ENCODE measurements at regions not wholly inside any gene's neighbourhood (a gene's known extent, or its start where the extent isn't known, plus 50 kb on each side); places are given as distances from the start of the nearest gene placed in this dataset.
"Not testable (repeated sequence)": the region's sequence is repeated elsewhere in the genome, so short reads cannot be mapped to it uniquely, and the experiment has no call there.

DNA sequence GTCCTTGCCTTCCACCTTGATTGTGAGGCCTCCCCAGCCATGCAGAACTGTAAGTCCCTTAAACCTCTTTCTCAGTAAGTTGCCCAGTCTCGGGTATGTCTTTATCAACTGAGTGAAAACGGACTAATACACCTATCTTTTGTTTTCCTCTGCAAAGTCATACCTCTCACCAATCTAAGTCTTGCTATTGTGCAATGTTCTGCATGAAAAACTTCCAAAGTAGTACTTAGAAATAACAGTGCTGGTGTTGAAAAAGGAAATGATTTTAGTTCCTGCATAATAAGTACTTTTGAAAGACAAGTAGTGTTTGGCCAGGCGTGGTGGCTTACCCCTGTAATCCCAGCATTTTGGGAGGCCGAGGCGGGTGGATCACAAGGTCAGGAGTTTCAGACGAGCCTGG lies 573.5 kb downstream of the ANKRD50 start:
- DNase-seq = no peak

DNA sequence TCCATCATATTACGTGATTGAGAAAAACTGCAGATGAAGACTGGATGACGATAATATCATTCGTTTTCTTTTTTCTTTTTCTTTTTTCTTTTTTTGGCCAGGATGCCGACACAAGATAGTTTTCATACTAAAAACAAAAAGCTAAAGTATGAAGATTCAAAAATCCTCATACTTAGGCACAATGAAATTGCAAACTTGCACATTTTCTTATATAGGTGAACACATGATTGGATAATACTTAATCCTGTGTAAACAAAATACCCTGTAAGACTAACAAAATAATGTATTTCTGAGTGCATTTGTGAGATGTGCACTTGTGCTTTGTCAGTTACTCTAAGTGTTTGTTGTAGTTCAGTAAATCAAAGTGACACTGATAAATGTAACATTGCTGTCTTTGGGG lies 568.9 kb downstream of the ANKRD50 start:
- DNase-seq = no peak

DNA sequence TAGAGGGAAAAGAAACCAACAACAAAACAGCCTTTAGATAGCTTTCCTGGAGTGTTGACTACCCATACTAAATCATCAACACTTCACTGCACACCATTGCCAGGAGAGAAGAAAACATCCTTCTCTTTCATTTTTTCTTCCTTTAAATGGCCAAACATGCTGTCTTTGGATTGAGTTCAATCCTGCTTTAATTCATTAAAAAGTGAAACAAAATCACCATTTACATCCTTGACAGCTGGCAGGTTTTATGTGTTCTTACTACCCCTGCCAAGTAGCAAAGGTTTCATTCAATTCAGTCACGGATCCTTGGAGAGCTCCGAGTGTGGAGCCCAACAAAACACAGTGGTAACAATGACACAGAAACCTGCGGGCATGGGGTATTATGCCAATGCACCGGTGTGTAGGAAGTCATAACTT lies 568.3 kb downstream of the ANKRD50 start:
- DNase-seq = no peak

DNA sequence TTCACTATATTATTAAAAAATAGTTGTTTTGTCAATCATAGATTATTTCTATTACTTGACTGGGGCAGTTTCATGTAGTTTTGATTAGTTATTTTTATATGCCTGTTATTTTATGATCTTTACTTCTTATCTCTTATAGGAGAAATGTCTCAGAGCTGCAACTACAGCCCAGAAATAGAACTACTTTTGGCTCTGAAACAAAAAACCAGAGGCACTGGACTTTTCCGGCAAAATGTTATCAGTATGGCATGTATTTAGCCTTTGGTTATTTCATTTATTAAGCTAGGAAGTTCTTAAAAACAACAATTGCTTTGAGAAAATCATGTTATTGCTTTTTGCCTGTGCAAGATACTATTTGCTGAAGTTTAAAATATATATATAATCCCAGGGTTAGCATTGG lies 566.5 kb downstream of the ANKRD50 start:
- no peak for DNase-seq

DNA sequence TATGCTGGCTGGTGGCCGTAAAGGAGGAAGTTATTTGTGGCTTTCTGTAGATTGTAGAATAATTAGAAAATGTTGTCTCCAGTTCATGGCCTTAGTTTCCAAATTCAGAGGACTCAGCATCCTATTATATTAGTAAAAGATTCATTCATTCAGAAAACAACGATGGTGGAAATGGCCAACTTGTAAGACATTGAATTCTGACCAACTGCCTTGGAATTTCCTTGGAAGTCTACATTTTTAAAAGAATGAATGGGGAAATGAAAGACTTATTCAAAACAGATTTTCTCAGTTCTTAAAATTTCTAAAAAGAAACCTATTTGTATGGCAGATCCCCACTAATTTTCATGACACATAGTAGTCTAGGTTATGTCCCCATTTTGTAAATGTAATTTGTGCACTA lies 561.5 kb downstream of the ANKRD50 start:
- no peak for DNase-seq

DNA sequence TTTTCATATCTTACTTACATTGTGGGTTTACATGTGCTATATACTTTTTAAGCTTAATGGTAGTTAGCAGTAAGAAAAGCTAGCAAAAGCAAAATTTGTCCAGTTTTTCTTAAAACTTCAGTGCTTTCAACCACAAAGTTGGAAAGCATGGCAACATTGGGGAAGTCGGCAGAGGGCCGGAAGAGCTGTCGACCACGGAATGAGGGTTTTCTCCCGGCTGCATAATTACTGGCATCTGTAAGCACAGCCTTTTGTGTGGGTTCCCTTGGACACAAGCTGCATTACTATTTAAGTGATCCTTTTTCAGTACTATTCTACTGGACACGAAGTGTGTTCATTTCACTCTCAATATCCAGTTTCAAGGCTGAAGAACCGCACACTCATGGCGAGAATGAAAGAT lies 560.4 kb downstream of the ANKRD50 start:
- DNase-seq = no peak

DNA sequence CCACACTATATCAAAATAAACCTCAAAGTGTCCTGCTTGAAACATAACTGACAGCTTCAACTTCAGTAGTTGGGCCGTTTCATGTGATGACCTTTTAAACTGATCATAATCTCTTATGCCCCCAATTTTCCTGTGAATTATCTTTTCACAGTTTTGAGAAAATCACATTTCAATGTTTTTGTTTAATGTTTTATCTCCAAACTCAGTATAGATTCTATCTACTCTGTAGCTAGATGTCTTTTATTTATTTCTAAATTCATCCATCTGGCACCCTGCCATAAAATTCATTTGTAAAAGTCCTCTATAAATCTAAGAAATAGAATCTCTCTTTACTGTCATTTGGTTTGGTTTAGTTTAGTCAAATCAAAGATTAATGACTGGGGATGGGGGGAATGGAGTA lies 557.3 kb downstream of the ANKRD50 start:
- no peak for DNase-seq

DNA sequence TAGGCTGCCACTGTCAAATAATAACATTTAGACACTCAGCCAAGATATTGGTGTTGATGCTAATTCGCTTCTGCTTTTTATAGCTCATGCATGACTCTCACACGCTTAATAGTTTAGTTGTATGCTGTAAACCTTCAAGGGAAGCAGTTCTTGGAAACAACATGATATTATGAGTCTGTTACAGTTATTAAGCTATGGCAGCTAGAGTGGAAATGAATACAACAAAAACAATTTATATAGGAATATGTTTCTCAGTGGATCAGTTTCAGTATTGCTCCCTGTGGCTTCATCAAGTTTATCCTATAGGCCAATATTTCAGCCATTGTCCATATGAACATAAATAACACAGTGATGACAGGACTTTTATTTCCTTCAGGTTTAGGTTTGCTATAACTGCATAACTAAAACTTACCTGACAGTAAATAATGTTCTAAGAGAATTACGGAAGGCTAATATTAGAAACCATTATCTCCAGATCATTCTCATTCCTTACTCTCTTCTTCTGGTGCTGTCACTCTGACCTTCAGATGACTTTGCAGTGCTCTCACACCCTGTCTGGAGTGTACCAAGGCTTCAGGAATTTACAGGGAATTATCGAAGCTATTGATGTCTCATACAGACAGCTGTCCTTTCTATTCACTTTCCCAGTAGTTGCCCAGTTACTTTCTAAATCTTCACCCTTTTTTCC lies 555.0 kb downstream of the ANKRD50 start:
- no peak for DNase-seq

DNA sequence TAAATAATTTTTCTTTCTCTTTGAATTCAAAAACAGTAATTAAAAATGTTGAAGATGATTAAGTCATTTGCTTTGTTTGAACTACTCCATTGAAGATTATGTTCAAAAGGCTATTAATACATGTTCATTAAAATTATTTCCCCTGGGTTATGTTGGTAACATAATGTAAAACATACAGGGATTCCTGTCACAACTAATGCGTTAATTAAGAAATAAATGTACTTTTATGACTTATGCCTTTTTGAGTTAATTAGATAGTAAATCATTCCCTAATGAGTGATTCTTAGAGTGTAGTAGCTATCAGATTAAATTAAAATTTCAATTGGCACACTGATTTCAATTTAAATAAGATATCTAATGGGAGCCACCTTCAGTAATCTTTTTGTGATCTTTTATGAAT lies 549.1 kb downstream of the ANKRD50 start:
- no peak for DNase-seq

DNA sequence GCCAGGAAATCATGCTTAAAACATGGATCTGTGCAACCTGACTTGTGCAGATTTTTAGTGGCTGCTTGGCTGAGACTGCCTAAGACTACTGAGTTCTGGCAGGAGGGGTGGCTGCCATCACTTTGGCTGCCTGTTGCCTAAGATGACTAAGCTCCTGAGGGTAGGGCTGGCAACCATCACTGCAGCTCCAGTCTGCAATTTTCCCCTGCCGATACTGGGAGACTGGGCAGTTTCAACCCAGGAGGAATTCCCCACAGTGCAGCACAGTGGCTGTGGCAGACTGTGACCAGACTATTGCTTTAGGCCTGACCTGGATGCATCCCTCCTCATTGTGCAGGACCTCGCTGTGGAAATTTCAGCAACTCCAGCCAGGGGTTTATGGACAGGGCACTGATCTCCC lies 544.9 kb downstream of the ANKRD50 start:
- DNase-seq = no peak

DNA sequence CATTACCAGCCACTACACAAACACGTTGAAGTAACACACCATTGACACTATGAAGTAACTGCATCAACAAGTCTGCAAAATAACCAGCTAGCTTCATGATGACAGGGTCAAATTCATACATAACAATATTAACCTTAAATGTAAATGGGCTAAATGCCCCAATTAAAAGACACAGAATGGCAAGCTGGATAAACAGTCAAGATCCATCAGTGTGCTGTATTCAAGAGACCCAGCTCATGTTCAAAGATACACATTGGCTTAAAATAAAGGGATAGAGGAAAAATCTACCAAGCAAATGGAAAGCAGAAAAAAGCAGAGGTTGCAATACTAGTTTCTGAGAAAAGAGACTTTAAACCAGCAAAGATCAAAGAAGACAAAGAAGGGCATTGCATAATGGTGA lies 543.0 kb downstream of the ANKRD50 start:
- not testable (repeated sequence) for DNase-seq

DNA sequence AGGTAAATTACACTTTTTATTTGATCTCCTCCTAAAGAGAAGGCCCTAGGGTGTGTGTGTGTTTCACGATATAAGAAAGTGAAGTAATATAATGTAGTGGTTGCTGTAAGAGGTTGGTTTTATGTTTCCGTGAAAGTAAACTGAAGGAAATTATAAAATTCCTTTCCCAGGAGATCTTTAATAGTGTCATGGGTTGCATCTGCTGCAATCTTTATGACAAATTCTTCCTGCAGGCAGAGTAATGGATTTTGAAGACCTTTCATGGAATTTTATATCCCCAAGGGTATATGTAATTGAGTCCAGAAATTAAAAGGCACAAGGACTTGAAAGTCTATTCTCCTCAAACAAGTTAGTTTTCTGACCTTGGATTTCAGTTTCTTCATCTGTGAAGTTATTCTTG lies 538.6 kb downstream of the ANKRD50 start:
- DNase-seq = no peak

DNA sequence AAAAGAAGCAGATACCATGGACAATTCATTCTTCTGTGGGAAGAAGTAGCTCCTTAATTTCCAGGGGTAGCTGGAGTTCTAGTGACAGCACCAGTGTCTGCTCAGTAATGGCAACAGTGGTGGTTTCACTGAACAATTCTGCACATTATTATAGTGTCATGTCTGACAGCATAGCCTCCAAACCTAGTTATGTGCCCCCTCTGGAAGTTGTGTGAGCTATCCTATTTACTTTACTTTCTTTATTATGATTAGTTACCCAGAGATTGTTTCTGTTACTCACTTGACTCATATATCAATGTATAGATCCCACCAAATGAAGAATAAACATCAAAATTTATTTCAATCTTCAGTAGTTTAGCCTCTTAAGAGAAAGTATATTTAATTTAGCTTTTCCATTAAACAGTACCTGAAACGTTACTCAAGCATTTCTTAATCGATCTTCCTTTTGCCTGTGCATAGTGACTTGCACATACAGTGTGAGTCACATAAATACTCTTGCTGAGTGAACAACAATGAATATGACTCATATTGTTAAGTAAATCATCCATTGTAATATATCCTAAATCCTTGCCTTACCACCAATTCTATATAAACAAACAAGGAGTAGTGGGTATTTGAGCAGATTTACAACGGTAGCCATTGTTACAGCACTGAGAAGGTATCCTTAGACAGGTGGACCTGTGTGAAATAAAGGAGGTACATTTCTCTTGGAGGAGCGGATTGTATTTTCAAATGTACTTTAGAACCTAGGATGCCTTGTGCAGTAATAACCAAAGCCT lies 534.7 kb downstream of the ANKRD50 start:
- no peak for DNase-seq

DNA sequence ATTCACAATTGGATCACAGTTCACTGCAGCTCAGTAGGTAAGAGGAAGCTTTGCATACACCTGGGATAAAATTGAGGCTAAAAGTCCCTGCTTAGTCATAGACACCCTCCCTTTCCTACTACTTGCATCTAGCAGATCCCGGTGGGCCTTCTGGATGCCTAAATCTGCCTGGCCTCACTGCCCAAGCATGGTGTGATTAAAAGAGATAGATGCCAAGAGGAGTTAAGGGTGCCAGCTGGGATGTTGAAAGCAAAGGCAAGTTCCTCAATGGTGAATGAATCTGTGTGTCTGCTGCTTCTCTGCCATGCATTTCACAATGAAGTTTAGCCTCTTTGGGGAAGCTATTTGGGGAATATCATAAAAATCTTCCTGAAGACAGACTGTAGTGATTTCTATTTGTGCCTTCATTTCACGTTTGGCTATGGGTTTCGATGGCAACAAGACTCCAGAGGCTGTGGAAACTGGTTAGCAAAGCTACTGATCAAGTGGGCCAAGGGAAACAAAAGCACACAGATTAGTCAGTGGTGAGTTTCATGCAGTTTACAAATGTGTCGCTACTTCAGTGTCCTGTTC lies 534.0 kb downstream of the ANKRD50 start:
- no peak for DNase-seq

DNA sequence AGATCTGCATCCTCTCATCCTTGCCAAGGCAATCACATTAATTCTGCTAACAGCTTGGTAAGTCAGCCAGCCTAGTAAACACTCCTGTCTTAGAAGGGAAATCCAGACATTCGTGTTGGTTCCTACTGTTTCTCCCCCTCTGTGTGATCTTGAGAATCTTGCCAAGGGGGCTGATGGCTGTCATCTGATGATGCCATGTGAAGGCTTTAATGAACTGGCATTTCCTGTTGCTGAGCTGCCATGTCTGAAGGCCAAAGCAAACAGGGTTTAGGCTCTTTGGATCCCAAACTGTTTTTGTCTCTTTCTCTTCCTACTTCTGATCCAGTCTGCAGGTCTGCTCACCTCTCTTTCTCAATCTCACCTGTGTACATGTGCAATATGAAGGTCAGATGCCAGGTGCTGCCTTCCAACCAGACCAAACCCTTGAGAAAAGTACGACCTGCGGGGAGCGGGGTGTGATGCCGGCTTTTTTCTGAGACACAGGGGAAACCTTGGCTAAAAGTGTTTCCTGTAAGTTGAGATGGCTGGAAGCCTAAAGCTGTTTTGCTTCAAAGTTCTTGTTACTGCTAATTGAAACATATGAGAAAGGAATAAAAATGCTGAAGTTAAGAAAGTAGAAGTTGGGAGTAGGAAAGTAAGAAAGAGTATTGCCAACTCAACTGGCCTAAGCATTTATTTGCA lies 532.9 kb downstream of the ANKRD50 start:
- no peak for DNase-seq

DNA sequence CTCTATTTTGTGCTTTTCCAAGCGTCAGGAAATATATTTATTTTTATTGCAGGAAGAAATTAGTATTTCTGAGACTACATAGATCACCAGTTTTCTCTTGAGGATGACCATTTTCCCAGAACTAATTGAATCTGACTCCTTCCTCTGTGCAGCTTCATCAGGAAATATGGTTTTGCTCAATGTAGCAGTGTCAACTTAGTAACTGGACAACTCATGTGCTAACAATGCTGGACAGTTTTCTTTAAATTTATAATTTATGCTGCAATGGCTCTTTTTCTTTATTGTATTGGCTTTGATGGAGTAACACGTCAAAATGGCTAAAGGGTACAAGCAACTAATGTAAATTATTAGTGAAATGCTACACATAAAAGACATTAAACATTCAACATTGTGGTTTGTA lies 531.5 kb downstream of the ANKRD50 start:
- no peak for DNase-seq

DNA sequence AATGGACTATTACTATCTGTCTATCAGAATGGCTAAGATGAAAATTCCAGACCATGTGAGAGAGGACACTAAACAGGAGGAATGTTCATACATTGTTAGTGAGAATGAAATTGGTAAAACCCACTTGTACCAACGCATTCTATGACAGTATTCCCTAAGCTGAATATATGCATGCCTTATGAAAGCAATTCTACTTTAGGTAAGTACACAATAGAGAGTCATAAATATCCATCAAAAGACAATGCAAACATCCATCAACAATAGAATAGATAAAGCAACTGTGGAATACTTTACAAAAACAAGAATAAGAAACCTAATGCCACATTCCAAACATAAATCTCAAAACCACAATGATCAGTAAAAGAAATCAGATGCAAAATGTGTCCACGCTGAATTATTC lies 529.3 kb downstream of the ANKRD50 start:
- DNase-seq = no peak

DNA sequence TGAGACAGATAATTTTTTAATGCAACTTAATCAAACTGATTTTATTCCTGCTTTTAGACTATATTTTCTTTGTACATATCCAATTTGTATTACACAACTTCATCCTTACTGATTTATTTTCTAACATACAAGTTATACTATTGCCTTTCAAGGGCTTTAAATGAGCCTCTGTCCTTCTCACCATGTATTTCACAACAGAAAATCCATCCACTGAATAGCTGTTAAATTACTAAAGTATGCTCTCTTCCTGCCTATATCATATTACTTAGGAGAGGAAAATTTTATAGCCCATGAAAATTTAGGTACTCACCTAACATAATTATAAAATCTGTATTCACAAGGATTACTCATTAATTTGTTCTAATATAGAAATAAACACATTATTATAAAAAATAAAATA lies 528.6 kb downstream of the ANKRD50 start:
- DNase-seq = no peak

DNA sequence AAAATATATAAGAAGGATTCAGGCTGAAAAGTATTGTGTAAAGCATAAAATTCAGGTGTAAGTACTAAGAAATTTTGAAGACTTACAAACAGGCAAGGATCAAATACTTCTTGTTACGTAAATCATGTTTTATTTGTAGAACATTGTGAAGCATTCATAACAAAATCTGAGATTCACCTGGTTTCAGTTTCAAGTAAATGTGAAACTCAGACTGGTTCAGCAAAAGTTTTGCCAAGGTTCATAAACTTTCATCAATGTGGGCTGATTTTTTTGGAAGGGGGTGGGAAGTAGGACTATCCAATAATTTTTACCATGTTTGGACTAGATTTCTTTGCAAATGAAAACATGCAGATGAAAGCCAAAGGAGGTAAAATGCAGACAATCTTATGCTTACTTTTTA lies 527.7 kb downstream of the ANKRD50 start:
- no peak for DNase-seq

DNA sequence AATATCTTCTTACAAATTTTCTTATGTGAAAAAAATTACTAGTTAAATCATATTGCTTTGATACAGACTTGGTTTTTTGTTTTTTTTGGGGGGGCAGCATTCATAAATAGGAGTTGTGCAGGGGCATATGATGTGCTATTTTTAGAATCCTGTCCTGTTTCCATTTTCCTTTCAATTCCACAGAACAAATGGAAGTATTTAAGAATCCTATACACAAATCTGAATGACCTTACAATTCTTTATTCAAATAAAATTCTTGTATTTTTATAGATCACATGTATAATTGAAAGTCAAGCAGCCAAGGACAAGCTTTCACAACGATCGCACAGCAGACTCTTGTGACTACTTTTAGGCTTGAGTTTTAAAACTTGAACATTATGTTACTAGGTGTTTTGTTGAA lies 523.9 kb downstream of the ANKRD50 start:
- DNase-seq = no peak

DNA sequence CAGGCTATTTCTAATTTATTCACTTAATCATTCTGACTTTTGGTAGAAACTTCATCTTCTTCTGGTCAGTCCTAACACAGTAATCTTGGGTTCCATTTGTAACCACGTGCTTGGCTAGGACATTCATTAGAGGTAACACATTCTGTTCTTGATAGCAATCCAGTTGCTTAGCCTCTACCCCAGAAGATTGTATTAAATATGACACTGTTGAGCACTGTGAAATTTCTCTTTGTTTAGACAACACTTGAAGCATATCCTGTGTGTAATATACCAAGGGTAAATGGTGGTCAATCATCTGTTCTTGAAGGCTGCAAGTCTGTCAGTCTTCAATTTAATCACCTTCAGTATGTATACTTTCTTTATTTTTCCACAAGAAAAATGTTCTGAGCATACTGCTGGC lies 523.0 kb downstream of the ANKRD50 start:
- DNase-seq = no peak

DNA sequence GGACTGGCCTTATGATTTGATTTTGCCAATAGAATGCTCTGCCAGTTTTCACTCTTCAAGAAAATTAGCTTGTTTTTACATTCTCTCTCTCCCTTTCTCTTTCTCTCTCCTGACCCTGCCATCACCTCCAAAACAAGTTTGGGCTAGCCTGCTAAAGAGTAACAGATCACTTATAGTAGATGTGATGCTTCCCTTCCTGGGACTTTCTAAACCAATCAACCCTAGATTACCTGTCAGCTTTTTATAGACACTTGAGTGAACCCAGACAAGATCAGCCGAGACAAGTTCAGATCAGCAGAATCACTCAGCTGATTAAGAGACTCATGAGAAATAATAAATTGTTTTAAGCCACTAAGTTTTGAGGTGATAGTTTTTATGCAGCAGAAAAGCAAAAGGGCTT lies 521.2 kb downstream of the ANKRD50 start:
- DNase-seq = no peak

DNA sequence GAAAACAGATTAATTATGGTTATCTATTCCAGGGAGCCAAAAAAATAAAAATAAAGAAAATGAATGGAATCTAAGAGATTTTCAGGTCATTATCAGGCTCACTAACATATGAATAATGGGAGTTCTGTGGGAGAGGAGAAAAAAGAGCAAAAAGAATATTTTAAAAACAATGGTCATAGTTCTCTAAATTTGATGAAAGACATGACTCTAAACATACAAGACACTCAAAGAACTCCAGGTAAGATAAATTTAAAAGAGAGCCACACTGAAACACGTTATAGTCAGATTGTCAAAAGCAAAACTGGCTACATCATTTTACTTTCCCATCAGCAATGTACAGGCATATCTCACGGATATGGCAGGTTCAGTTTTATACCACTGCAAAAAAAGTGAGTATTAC lies 520.0 kb downstream of the ANKRD50 start:
- DNase-seq = no peak

DNA sequence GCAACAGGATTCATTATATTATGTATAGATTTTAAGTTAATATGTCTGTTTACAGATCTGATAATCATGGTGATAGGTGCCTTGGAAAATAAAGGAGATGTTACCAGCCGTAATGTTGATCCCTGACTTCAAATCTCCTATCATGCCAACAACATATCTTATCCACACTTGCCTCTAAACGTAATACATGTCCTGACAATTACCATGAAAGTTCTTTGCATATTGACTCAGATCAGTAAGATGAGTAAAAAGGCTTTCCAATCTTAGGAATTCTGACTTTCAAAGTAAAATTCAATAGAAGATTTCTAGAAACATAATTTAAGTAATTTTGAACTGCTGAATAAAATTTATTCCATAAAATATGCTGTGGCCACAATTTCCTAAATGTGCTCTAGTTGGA lies 513.3 kb downstream of the ANKRD50 start:
- DNase-seq = no peak

Measured in activated CD4-positive, alpha-beta T cell treated with anti-CD3 and anti-CD28 coated beads, Interleukin-2, amount 50 U/mL, for 16 hours (primary cell).